ENCODE measurements at regions not wholly inside any gene's neighbourhood (a gene's known extent, or its start where the extent isn't known, plus 50 kb on each side); places are given as distances from the start of the nearest gene placed in this dataset.

- Histone ChIP-seq H3K4me1 (ENCODE audit: control insufficient read depth, insufficient read depth, low read length) (peaks cover 5% of the 10 kb centered on the region), H3K27ac (ENCODE audit: low read depth, low read length) (no peak overlapping the region), H3K36me3 (ENCODE audit: control insufficient read depth, insufficient read depth, low read length) (no peaks in the 10 kb centered on the region), H3K9me3 (ENCODE audit: control insufficient read depth, insufficient read depth, low read length) (no peaks in the 10 kb centered on the region), H3K9ac (ENCODE audit: low read depth, low read length) (no peak overlapping the region), H3K27me3 (ENCODE audit: control insufficient read depth, insufficient read depth, low read length) (no peaks in the 10 kb centered on the region), H3K4me3 (ENCODE audit: low read depth, low read length) (no peak overlapping the region)
Observed at GRCh38 chr1:55317673-55318072, 102.5 kb upstream of the USP24 start.

- no peak overlapping the region for H3K4me3 ChIP-seq (ENCODE audit: low read depth, low read length)
- 0 out of 2 replicates have a peak, but pooled peaks cover 3% of the 10 kb centered on the region for H3K4me1 ChIP-seq (ENCODE audit: control insufficient read depth, insufficient read depth, low read length)
- H3K27me3 ChIP-seq (ENCODE audit: control insufficient read depth, insufficient read depth, low read length) = no peaks in the 10 kb centered on the region
- no peaks in the 10 kb centered on the region for H3K36me3 ChIP-seq (ENCODE audit: control insufficient read depth, insufficient read depth, low read length)
- no peaks in the 10 kb centered on the region for H3K9me3 ChIP-seq (ENCODE audit: control insufficient read depth, insufficient read depth, low read length)
- no peak overlapping the region for H3K27ac ChIP-seq (ENCODE audit: low read depth, low read length)
- no peak overlapping the region for H3K9ac ChIP-seq (ENCODE audit: low read depth, low read length)
Observed at GRCh38 chr1:55316947-55317662, 101.9 kb upstream of the USP24 start.

- no peaks in the 10 kb centered on the region for H3K36me3 ChIP-seq (ENCODE audit: control insufficient read depth, insufficient read depth, low read length)
- 0 out of 2 replicates have a peak, but pooled peaks cover 3% of the 10 kb centered on the region for H3K4me1 ChIP-seq (ENCODE audit: control insufficient read depth, insufficient read depth, low read length)
Observed at GRCh38 chr1:55316502-55316901, 101.3 kb upstream of the USP24 start.

GRCh38 chr1:55315552-55315951, 100.4 kb upstream of the USP24 start:
- H3K9ac ChIP-seq (ENCODE audit: low read depth, low read length) = no peak overlapping the region
- H3K4me3 ChIP-seq (ENCODE audit: low read depth, low read length) = no peak overlapping the region
- no peak overlapping the region for H3K27ac ChIP-seq (ENCODE audit: low read depth, low read length)
- no peaks in the 10 kb centered on the region for H3K27me3 ChIP-seq (ENCODE audit: control insufficient read depth, insufficient read depth, low read length)
- H3K4me1 ChIP-seq (ENCODE audit: control insufficient read depth, insufficient read depth, low read length) = 0 out of 2 replicates have a peak, but pooled peaks cover 3% of the 10 kb centered on the region
- H3K9me3 ChIP-seq (ENCODE audit: control insufficient read depth, insufficient read depth, low read length) = no peaks in the 10 kb centered on the region
- H3K36me3 ChIP-seq (ENCODE audit: control insufficient read depth, insufficient read depth, low read length) = no peaks in the 10 kb centered on the region

More at GRCh38 chr1:55316502-55316901, 101.3 kb upstream of the USP24 start:
- Histone ChIP-seq H3K27me3 (ENCODE audit: control insufficient read depth, insufficient read depth, low read length) (no peaks in the 10 kb centered on the region), H3K9me3 (ENCODE audit: control insufficient read depth, insufficient read depth, low read length) (no peaks in the 10 kb centered on the region), H3K4me3 (ENCODE audit: low read depth, low read length) (no peak overlapping the region), H3K9ac (ENCODE audit: low read depth, low read length) (no peak overlapping the region), H3K27ac (ENCODE audit: low read depth, low read length) (no peak overlapping the region)

GRCh38 chr1:55314740-55315139, 99.6 kb upstream of the USP24 start:
- Histone ChIP-seq H3K4me1 (ENCODE audit: control insufficient read depth, insufficient read depth, low read length) (0 out of 2 replicates have a peak, but pooled peaks cover 3% of the 10 kb centered on the region), H3K27ac (ENCODE audit: low read depth, low read length) (no peak overlapping the region), H3K9me3 (ENCODE audit: control insufficient read depth, insufficient read depth, low read length) (no peaks in the 10 kb centered on the region), H3K4me3 (ENCODE audit: low read depth, low read length) (no peak overlapping the region), H3K36me3 (ENCODE audit: control insufficient read depth, insufficient read depth, low read length) (no peaks in the 10 kb centered on the region), H3K9ac (ENCODE audit: low read depth, low read length) (no peak overlapping the region), H3K27me3 (ENCODE audit: control insufficient read depth, insufficient read depth, low read length) (no peaks in the 10 kb centered on the region)

GRCh38 chr1:55313903-55314302, 98.7 kb upstream of the USP24 start:
- no peaks in the 10 kb centered on the region for H3K9me3 ChIP-seq (ENCODE audit: control insufficient read depth, insufficient read depth, low read length)
- H3K36me3 ChIP-seq (ENCODE audit: control insufficient read depth, insufficient read depth, low read length) = no peaks in the 10 kb centered on the region
- H3K4me3 ChIP-seq (ENCODE audit: low read depth, low read length) = no peak overlapping the region
- 0 out of 2 replicates have a peak, but pooled peaks cover 3% of the 10 kb centered on the region for H3K4me1 ChIP-seq (ENCODE audit: control insufficient read depth, insufficient read depth, low read length)
- no peak overlapping the region for H3K27ac ChIP-seq (ENCODE audit: low read depth, low read length)
- H3K27me3 ChIP-seq (ENCODE audit: control insufficient read depth, insufficient read depth, low read length) = no peaks in the 10 kb centered on the region
- H3K9ac ChIP-seq (ENCODE audit: low read depth, low read length) = no peak overlapping the region

- Histone ChIP-seq H3K27me3 (ENCODE audit: control insufficient read depth, insufficient read depth, low read length) (no peaks in the 10 kb centered on the region), H3K36me3 (ENCODE audit: control insufficient read depth, insufficient read depth, low read length) (no peaks in the 10 kb centered on the region), H3K4me3 (ENCODE audit: low read depth, low read length) (no peak overlapping the region), H3K9me3 (ENCODE audit: control insufficient read depth, insufficient read depth, low read length) (no peaks in the 10 kb centered on the region), H3K27ac (ENCODE audit: low read depth, low read length) (no peak overlapping the region), H3K9ac (ENCODE audit: low read depth, low read length) (no peak overlapping the region), H3K4me1 (ENCODE audit: control insufficient read depth, insufficient read depth, low read length) (0 out of 2 replicates have a peak, but pooled peaks cover 3% of the 10 kb centered on the region)
Observed at GRCh38 chr1:55311979-55312378, 96.8 kb upstream of the USP24 start.

GRCh38 chr1:55311057-55311641, 96.0 kb upstream of the USP24 start:
- no peak overlapping the region for H3K4me3 ChIP-seq (ENCODE audit: low read depth, low read length)
- H3K9me3 ChIP-seq (ENCODE audit: control insufficient read depth, insufficient read depth, low read length) = no peaks in the 10 kb centered on the region
- H3K4me1 ChIP-seq (ENCODE audit: control insufficient read depth, insufficient read depth, low read length) = 0 out of 2 replicates have a peak, but pooled peaks cover 3% of the 10 kb centered on the region
- H3K27me3 ChIP-seq (ENCODE audit: control insufficient read depth, insufficient read depth, low read length) = no peaks in the 10 kb centered on the region
- H3K27ac ChIP-seq (ENCODE audit: low read depth, low read length) = no peak overlapping the region
- no peaks in the 10 kb centered on the region for H3K36me3 ChIP-seq (ENCODE audit: control insufficient read depth, insufficient read depth, low read length)
- H3K9ac ChIP-seq (ENCODE audit: low read depth, low read length) = no peak overlapping the region

- no peaks in the 10 kb centered on the region for H3K27me3 ChIP-seq (ENCODE audit: control insufficient read depth, insufficient read depth, low read length)
- H3K4me3 ChIP-seq (ENCODE audit: low read depth, low read length) = no peak overlapping the region
- no peaks in the 10 kb centered on the region for H3K9me3 ChIP-seq (ENCODE audit: control insufficient read depth, insufficient read depth, low read length)
- no peak overlapping the region for H3K27ac ChIP-seq (ENCODE audit: low read depth, low read length)
- 0 out of 2 replicates have a peak, but pooled peaks cover 3% of the 10 kb centered on the region for H3K4me1 ChIP-seq (ENCODE audit: control insufficient read depth, insufficient read depth, low read length)
- H3K36me3 ChIP-seq (ENCODE audit: control insufficient read depth, insufficient read depth, low read length) = no peaks in the 10 kb centered on the region
- H3K9ac ChIP-seq (ENCODE audit: low read depth, low read length) = no peak overlapping the region
Observed at GRCh38 chr1:55310505-55310971, 95.4 kb upstream of the USP24 start.

- Histone ChIP-seq H3K9me3 (ENCODE audit: control insufficient read depth, insufficient read depth, low read length) (no peaks in the 10 kb centered on the region), H3K27me3 (ENCODE audit: control insufficient read depth, insufficient read depth, low read length) (no peaks in the 10 kb centered on the region), H3K36me3 (ENCODE audit: control insufficient read depth, insufficient read depth, low read length) (no peaks in the 10 kb centered on the region), H3K27ac (ENCODE audit: low read depth, low read length) (no peak overlapping the region), H3K4me1 (ENCODE audit: control insufficient read depth, insufficient read depth, low read length) (0 out of 2 replicates have a peak, but pooled peaks cover 3% of the 10 kb centered on the region), H3K4me3 (ENCODE audit: low read depth, low read length) (no peak overlapping the region), H3K9ac (ENCODE audit: low read depth, low read length) (no peak overlapping the region)
Observed at GRCh38 chr1:55309786-55310504, 94.8 kb upstream of the USP24 start.

GRCh38 chr1:55309053-55309452, 93.9 kb upstream of the USP24 start:
- no peaks in the 10 kb centered on the region for H3K27me3 ChIP-seq (ENCODE audit: control insufficient read depth, insufficient read depth, low read length)
- no peak overlapping the region for H3K4me3 ChIP-seq (ENCODE audit: low read depth, low read length)
- H3K27ac ChIP-seq (ENCODE audit: low read depth, low read length) = no peak overlapping the region
- H3K9ac ChIP-seq (ENCODE audit: low read depth, low read length) = no peak overlapping the region
- no peaks in the 10 kb centered on the region for H3K36me3 ChIP-seq (ENCODE audit: control insufficient read depth, insufficient read depth, low read length)
- no peaks in the 10 kb centered on the region for H3K9me3 ChIP-seq (ENCODE audit: control insufficient read depth, insufficient read depth, low read length)
- H3K4me1 ChIP-seq (ENCODE audit: control insufficient read depth, insufficient read depth, low read length) = 0 out of 2 replicates have a peak, but pooled peaks cover 2% of the 10 kb centered on the region

Measured in HUES48 (cell line).